ENCODE measurements at regions not wholly inside any gene's neighbourhood (a gene's known extent, or its start where the extent isn't known, plus 50 kb on each side); places are given as distances from the start of the nearest gene placed in this dataset.

DNA sequence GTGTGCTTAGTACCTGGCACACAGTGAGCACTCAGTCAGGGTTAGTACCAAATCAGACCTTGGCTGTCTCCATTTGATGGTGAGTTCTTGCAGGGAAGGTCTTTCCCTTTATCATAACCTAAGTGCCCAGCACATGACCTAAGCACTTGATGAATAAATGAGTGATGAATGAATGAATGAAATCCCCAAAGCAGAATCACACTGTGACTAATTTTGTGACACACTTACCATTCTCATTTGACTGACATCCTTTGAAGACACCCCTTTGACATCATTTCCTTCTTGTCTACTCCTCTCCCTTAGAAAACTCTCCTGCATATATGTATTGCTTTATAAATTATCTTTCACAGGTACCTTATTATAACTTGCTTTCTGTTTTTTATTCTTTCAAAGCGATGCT is 130.2 kb upstream of the ELL2 start:
- TF ChIP-seq, protein P1, sequence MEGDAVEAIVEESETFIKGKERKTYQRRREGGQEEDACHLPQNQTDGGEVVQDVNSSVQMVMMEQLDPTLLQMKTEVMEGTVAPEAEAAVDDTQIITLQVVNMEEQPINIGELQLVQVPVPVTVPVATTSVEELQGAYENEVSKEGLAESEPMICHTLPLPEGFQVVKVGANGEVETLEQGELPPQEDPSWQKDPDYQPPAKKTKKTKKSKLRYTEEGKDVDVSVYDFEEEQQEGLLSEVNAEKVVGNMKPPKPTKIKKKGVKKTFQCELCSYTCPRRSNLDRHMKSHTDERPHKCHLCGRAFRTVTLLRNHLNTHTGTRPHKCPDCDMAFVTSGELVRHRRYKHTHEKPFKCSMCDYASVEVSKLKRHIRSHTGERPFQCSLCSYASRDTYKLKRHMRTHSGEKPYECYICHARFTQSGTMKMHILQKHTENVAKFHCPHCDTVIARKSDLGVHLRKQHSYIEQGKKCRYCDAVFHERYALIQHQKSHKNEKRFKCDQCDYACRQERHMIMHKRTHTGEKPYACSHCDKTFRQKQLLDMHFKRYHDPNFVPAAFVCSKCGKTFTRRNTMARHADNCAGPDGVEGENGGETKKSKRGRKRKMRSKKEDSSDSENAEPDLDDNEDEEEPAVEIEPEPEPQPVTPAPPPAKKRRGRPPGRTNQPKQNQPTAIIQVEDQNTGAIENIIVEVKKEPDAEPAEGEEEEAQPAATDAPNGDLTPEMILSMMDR (IDR thresholded peaks at IDR 0.05): no peak
- no peak for TF ChIP-seq POLR2A (IDR thresholded peaks at IDR 0.05)
- TF ChIP-seq POLR2AphosphoS5 (IDR thresholded peaks at IDR 0.05): no peak
- TF ChIP-seq EP300 (IDR thresholded peaks at IDR 0.05): no peak
